ENCODE measurements at regions not wholly inside any gene's neighbourhood (a gene's known extent, or its start where the extent isn't known, plus 50 kb on each side); places are given as distances from the start of the nearest gene placed in this dataset.

DNA sequence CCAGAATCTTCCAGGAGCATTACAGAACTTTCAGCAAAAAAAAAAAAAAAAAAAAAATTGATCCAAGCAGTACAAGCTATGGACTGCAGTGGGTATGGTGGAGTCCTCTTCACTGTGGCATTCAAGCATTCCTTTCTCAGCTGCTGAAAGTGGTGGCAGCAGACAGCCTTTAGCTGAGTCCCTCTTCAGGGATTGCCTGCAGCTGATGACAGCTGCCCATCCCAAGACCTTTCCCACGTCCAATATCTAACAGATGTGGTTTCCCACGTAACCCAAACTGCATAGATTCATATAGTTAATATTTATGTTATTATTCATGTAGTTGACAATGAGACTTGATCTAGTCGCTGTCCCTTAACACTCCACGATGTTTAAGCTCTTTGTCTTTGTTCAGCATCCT lies 475.9 kb downstream of the TLE1 start:
- TF ChIP-seq, protein P1, sequence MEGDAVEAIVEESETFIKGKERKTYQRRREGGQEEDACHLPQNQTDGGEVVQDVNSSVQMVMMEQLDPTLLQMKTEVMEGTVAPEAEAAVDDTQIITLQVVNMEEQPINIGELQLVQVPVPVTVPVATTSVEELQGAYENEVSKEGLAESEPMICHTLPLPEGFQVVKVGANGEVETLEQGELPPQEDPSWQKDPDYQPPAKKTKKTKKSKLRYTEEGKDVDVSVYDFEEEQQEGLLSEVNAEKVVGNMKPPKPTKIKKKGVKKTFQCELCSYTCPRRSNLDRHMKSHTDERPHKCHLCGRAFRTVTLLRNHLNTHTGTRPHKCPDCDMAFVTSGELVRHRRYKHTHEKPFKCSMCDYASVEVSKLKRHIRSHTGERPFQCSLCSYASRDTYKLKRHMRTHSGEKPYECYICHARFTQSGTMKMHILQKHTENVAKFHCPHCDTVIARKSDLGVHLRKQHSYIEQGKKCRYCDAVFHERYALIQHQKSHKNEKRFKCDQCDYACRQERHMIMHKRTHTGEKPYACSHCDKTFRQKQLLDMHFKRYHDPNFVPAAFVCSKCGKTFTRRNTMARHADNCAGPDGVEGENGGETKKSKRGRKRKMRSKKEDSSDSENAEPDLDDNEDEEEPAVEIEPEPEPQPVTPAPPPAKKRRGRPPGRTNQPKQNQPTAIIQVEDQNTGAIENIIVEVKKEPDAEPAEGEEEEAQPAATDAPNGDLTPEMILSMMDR (IDR thresholded peaks at IDR 0.05), result no peak
- TF ChIP-seq POLR2A (IDR thresholded peaks at IDR 0.05), result no peak
